ENCODE measurements at regions not wholly inside any gene's neighbourhood (a gene's known extent, or its start where the extent isn't known, plus 50 kb on each side); places are given as distances from the start of the nearest gene placed in this dataset.

DNA sequence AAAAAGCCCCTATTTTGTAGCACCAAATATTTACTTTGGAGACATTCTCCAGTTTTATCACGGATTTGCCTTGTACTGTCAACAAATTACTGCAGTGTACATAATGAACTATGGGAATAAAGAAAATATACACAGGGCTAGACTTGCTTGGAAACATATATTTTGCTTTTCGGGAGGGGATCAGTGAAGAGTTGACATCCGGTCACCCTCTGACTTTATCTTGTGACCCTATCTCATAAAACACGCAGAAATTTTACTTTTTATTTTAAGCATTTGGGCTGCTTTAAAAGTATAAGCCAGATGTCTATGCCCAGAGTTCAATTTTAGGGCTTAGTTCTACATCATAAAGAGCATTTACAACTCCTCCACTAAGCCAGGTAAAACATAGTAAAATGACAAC lies 630.7 kb downstream of the TOX3 start:
- TF ChIP-seq CTCF (IDR thresholded peaks at IDR 0.05; ENCODE audit: low read depth, low read length, missing control alignments), result no peak
- H3K4me3 ChIP-seq (replicated peaks; ENCODE audit: low read depth, low read length), result no peak overlapping the region
- no peak for DNase-seq (ENCODE audit: extremely low read depth, low read depth)

DNA sequence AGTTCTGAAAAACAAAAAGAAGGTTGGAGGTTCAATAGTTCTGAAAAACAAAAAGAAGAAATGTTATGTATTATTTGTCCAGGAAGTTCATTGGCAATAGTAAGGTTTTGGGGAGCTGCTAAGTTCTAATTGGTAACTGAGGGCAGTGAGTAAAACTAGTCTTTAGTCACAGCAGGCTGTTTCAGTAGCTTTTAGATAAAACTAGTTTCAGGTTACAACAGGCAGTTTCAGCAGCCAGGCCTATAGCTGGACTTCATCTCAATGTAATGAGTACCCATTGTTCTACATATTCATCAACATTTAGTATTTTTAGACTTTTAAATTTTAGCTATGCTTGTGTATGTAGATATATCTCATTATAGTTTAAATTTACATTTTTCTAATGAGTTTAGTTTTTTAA lies 639.3 kb downstream of the TOX3 start:
- DNase-seq (ENCODE audit: extremely low read depth, low read depth), result no peak
- TF ChIP-seq CTCF (IDR thresholded peaks at IDR 0.05; ENCODE audit: low read depth, low read length, missing control alignments), result no peak
- no peak overlapping the region for H3K4me3 ChIP-seq (replicated peaks; ENCODE audit: low read depth, low read length)

DNA sequence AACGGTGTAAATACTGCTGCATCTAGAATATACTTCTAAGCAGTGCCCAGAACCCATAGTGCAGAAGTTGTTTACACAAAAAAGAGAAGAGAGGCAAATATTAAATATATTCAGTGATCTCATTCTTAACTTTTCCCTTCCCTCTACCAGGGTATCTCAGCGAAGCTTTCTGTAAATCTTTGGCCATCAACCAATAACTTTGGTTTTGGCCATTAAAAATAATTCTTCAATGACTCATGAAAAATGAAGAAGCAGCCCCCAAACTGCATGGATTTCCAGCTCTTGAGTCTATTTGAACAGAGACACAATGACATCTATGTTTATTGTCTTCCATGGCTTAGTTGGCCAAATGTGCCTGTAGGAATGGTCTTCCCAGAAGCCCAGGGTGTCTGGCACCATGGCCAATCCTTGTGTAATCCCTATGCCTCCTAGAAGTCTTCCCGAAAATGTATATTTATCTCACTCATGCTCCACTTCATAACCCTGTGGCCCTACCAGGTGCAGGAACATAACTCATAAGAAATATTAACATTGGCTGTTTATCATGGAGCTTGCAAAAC lies 646.6 kb downstream of the TOX3 start:
- no peak overlapping the region for H3K4me3 ChIP-seq (replicated peaks; ENCODE audit: low read depth, low read length)
- TF ChIP-seq CTCF (IDR thresholded peaks at IDR 0.05; ENCODE audit: low read depth, low read length, missing control alignments), result no peak
- no peak for DNase-seq (ENCODE audit: extremely low read depth, low read depth)

GRCh38 chr16:51898872-51899271 lies 648.1 kb downstream of the TOX3 start:
- no peak for TF ChIP-seq CTCF (IDR thresholded peaks at IDR 0.05; ENCODE audit: low read depth, low read length, missing control alignments)
- DNase-seq (ENCODE audit: extremely low read depth, low read depth), result no peak

DNA sequence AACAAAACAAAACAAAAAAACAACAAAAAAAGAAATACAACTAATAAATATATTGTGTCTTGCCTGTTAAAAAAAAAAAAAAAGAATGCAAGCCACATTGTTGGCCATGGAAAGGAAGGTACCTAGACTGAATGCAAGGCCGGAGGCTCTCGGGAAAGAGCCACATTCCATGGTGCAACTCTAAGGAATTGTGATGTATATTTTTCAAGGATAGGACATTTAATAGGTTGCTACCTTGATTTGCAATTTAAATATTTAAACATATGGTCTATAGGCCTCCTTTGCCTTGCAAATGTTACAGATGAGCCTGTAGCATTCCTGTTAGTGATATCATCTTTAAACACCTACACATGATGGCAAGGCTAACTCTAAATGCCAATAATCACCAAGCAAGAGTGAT lies 650.9 kb downstream of the TOX3 start:
- no peak for TF ChIP-seq CTCF (IDR thresholded peaks at IDR 0.05; ENCODE audit: low read depth, low read length, missing control alignments)
- DNase-seq (ENCODE audit: extremely low read depth, low read depth), result no peak
- H3K4me3 ChIP-seq (replicated peaks; ENCODE audit: low read depth, low read length), result no peak overlapping the region

More at GRCh38 chr16:51898872-51899271, 648.1 kb downstream of the TOX3 start:
- H3K4me3 ChIP-seq (replicated peaks; ENCODE audit: low read depth, low read length), result no peak overlapping the region

DNA sequence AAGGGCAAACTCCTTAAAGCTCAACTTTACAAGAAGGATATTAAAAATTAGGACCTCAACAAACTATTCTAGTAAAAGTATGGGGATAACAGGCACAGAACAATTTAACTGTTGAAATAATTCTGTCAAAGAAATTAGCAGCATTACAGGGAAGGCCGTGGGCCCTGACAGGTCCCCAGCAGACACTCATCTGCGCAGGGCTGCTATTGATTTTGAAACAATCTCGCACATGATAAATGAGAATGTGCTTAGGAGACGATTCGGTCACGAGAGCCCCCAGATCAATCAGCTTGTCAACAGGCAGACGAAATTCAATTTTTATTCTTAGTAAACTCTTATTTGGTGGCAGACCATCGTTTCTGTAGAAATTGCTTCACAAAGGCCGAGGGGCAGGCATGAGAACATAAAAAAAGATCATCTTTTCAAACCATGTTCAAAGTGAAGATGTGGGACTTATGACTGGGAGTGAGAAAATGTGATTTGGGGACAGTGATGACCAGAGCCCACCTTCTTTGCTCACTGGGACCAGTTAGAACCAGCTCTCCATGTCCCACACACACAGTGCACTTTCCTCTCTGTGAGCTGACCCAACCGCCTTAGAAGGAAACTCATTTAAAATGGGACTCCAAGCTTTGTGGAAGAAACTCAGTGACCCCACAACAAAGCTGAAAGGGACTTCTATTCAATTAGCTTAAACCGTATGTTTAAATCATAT lies 654.5 kb downstream of the TOX3 start:
- TF ChIP-seq CTCF (IDR thresholded peaks at IDR 0.05; ENCODE audit: low read depth, low read length, missing control alignments), result no peak
- DNase-seq (ENCODE audit: extremely low read depth, low read depth), result no peak
- no peak overlapping the region for H3K4me3 ChIP-seq (replicated peaks; ENCODE audit: low read depth, low read length)

All from HFF-Myc (cell line).